SK-N-SH (cell line): ENCODE measurements at regions not wholly inside any gene's neighbourhood (a gene's known extent, or its start where the extent isn't known, plus 50 kb on each side); places are given as distances from the start of the nearest gene placed in this dataset.

Experiments
- CTCF ChIA-PET: fragments of 300-600, 350-600 bp; formaldehyde crosslinking; extraction: SDS; loops from one replicate; lab custom pipeline; 2021; lab: Yijun Ruan, JAX
- POLR2A ChIA-PET: fragments of 350-600 bp; sonication (Branson Sonifier 250); formaldehyde crosslinking; extraction: SDS; loops from one replicate; lab custom pipeline; 2020; ENCODE audit warnings: antibody characterized with exemption, inconsistent platforms; lab: Yijun Ruan, JAX
- DNase-seq: peaks from one replicate; pipeline ENCODE4 v3.0.0; 2012
- H2AFZ ChIP-seq: fragments of 200-600 bp; sonication (generic); 2 replicates; pipeline ENCODE4 v1.8.1; 2016; ENCODE audit warnings: antibody characterized with exemption, mild to moderate bottlenecking, low read depth
- H3F3A ChIP-seq: fragments of 200-600 bp; sonication (generic); replicated peaks from 2 replicates; pipeline ENCODE3; 2016; ENCODE audit warnings: antibody characterized with exemption, mild to moderate bottlenecking; ENCODE audit not compliant: insufficient read depth
- H3K27ac ChIP-seq, 2 experiments: fragments of 200-500 bp in 1 of 2; fragments of 200-600 bp in 1 of 2; sonication (Bioruptor generic) in 1 of 2; sonication (generic), shearing (Covaris generic) in 1 of 2; 2 replicates each; pipeline versions ENCODE4 v1.5.1 to v1.6.1; 2014 to 2016; ENCODE audit warnings: low read depth in 2 of 2, inconsistent platforms in 1 of 2, low read length in 1 of 2, mild to moderate bottlenecking in 1 of 2, mixed read lengths in 1 of 2
- H3K27me3 ChIP-seq: fragments of 200-600 bp; sonication (generic), shearing (Covaris generic); 2 replicates; pipeline ENCODE4 v1.6.1; 2016; ENCODE audit warnings: mixed run types; ENCODE audit not compliant: insufficient read depth
- H3K36me3 ChIP-seq, 2 experiments: fragments of 200-500 bp in 1 of 2; fragments of 200-600 bp in 1 of 2; sonication (Bioruptor generic) in 1 of 2; sonication (generic) in 1 of 2; replicated peaks in 1 of 2; 2 replicates each; pipeline versions ENCODE3 to v1.5.1; 2014 to 2016; ENCODE audit warnings: low read length in 1 of 2, mild to moderate bottlenecking in 1 of 2; ENCODE audit not compliant: insufficient read depth in 2 of 2, control insufficient read depth in 1 of 2
- H3K4me1 ChIP-seq, 2 experiments: fragments of 200-500 bp in 1 of 2; fragments of 200-600 bp in 1 of 2; sonication (Bioruptor generic) in 1 of 2; sonication (generic), shearing (Covaris generic) in 1 of 2; 2 replicates each; pipeline versions ENCODE4 v1.5.1 to v1.6.1; 2014 to 2016; ENCODE audit warnings: low read depth in 1 of 2, low read length in 1 of 2, mixed run types in 1 of 2; ENCODE audit not compliant: insufficient read depth in 2 of 2, control insufficient read depth in 1 of 2
- H3K4me2 ChIP-seq: fragments of 200-600 bp; sonication (generic), shearing (Covaris generic); 2 replicates; pipeline ENCODE4 v1.6.1; 2017; ENCODE audit warnings: mixed run types
- H3K4me3 ChIP-seq, 2 experiments: fragments of 200-500 bp in 1 of 2; fragments of 200-600 bp in 1 of 2; sonication (Bioruptor generic) in 1 of 2; sonication (generic), shearing (Covaris generic) in 1 of 2; 2 replicates each; pipeline versions ENCODE4 v1.5.1 to v1.8.1; 2014 to 2016; ENCODE audit warnings: low read depth in 2 of 2, inconsistent platforms in 1 of 2, low read length in 1 of 2, mild to moderate bottlenecking in 1 of 2, mixed read lengths in 1 of 2, moderate library complexity in 1 of 2
- H3K79me2 ChIP-seq: fragments of 200-600 bp; sonication (generic); 2 replicates; pipeline ENCODE4 v1.8.1; 2017; ENCODE audit warnings: mild to moderate bottlenecking; ENCODE audit not compliant: insufficient read depth
- H3K9ac ChIP-seq: fragments of 200-600 bp; sonication (generic); 2 replicates; pipeline ENCODE4 v1.6.1; 2017; ENCODE audit warnings: mixed run types
- H3K9me2 ChIP-seq: fragments of 200-600 bp; sonication (generic); 2 replicates; pipeline ENCODE4 v1.6.1; 2017; ENCODE audit warnings: mixed run types
- H3K9me3 ChIP-seq: fragments of 200-600 bp; sonication (generic); 2 replicates; pipeline ENCODE4 v1.6.1; 2017; ENCODE audit warnings: mixed run types, mild to moderate bottlenecking, moderate library complexity
- H4K20me1 ChIP-seq: fragments of 200-600 bp; sonication (generic); 2 replicates; pipeline ENCODE4 v1.6.1; 2017; ENCODE audit warnings: mild to moderate bottlenecking, mixed run types; ENCODE audit not compliant: insufficient read depth
- ELF1 ChIP-seq: IDR thresholded peaks from 2 replicates; pipeline ENCODE4 v1.4.0; 2012
- EP300 ChIP-seq, 2 experiments: IDR thresholded peaks; 2 replicates each; pipeline versions ENCODE4 v1.4.0 to v1.6.1; 2012; ENCODE audit warnings: borderline replicate concordance in 1 of 2, low read depth in 1 of 2, low read length in 1 of 2
- EZH2phosphoT487 ChIP-seq: fragments of 200-600 bp; sonication (generic); IDR thresholded peaks from 2 replicates; pipeline ENCODE4 v1.6.1; 2017; ENCODE audit warnings: low read depth, mixed run types, mild to moderate bottlenecking, antibody characterized with exemption, moderate library complexity, borderline replicate concordance
- FOXJ3 ChIP-seq: sonication (generic); formaldehyde crosslinking; IDR thresholded peaks from 2 replicates; pipeline ENCODE4 v1.5.1; 2020; ENCODE audit warnings: mild to moderate bottlenecking, missing genetic modification reagents
- GABPA ChIP-seq: IDR thresholded peaks from 2 replicates; pipeline ENCODE4 v1.4.0; 2012; ENCODE audit warnings: low read depth, mild to moderate bottlenecking
- GATA2 ChIP-seq: sonication (generic); formaldehyde crosslinking; IDR thresholded peaks from 2 replicates; pipeline ENCODE4 v1.5.0; 2020; ENCODE audit warnings: mild to moderate bottlenecking, missing genetic modification reagents
- IRF3 ChIP-seq: fragments of 150-350 bp; IDR thresholded peaks from 2 replicates; pipeline ENCODE4 v1.6.1; 2016; ENCODE audit warnings: mild to moderate bottlenecking, low read depth, low read length
- JUND ChIP-seq: IDR thresholded peaks from 2 replicates; pipeline ENCODE4 v1.4.0; 2012
- MEF2A ChIP-seq: IDR thresholded peaks from 2 replicates; pipeline ENCODE4 v1.4.0; 2012; ENCODE audit warnings: low read depth, borderline replicate concordance
- POLR2AphosphoS5 ChIP-seq: IDR thresholded peaks from 2 replicates; pipeline ENCODE4 v1.6.1; 2012; ENCODE audit warnings: low read depth, low read length
- RCOR1 ChIP-seq: fragments of 150-350 bp; IDR thresholded peaks from 2 replicates; pipeline ENCODE4 v1.6.1; 2017; ENCODE audit warnings: antibody characterized with exemption, low read length
- RFX5 ChIP-seq: IDR thresholded peaks from 2 replicates; pipeline ENCODE4 v1.6.1; 2012; ENCODE audit warnings: mild to moderate bottlenecking, improper control_type of control experiment, low read length
- RXRA ChIP-seq: IDR thresholded peaks from 2 replicates; pipeline ENCODE4 v1.4.0; 2012; ENCODE audit warnings: low read depth, mild to moderate bottlenecking, borderline replicate concordance
- SMC3 ChIP-seq: IDR thresholded peaks from 2 replicates; pipeline ENCODE4 v1.6.1; 2012; ENCODE audit warnings: low read depth, low read length, improper control_type of control experiment
- TAF1 ChIP-seq: IDR thresholded peaks from 2 replicates; pipeline ENCODE4 v1.6.1; 2012; ENCODE audit warnings: low read depth, mild to moderate bottlenecking, low read length, moderate library complexity, borderline replicate concordance
- TCF12 ChIP-seq: IDR thresholded peaks from 2 replicates; pipeline ENCODE4 v1.4.0; 2012
- TEAD4 ChIP-seq: IDR thresholded peaks from 2 replicates; pipeline ENCODE4 v1.4.0; 2012; ENCODE audit warnings: mild to moderate bottlenecking, borderline replicate concordance; ENCODE audit not compliant: insufficient read depth
- WGBS: methylation state at CpG from one replicate; pipeline ENCODE4 v1.1.6; 2017; ENCODE audit warnings: low lambda C conversion rate; 5-methylcytosine and 5-hydroxymethylcytosine counted together
- TF ChIP-seq, protein P1 (sequence below): fragments of 200-600 bp; sonication (generic); IDR thresholded peaks from 2 replicates; pipeline ENCODE4 v1.6.1; 2017; ENCODE audit warnings: antibody characterized with exemption, mild to moderate bottlenecking, moderate library complexity
- TF ChIP-seq, protein P2 (sequence below): fragments of 150-350 bp; IDR thresholded peaks from 2 replicates; pipeline ENCODE4 v1.6.1; 2017; ENCODE audit warnings: antibody characterized with exemption, low read length, low read depth, borderline replicate concordance
- TF ChIP-seq, protein P3 (sequence below): IDR thresholded peaks from 2 replicates; pipeline ENCODE4 v1.4.0; 2012; ENCODE audit warnings: low read depth
- TF ChIP-seq, protein P4 (sequence below): IDR thresholded peaks from 2 replicates; pipeline ENCODE4 v1.6.1; 2012; ENCODE audit warnings: mild to moderate bottlenecking, low read depth, low read length, moderate library complexity

DNA sequence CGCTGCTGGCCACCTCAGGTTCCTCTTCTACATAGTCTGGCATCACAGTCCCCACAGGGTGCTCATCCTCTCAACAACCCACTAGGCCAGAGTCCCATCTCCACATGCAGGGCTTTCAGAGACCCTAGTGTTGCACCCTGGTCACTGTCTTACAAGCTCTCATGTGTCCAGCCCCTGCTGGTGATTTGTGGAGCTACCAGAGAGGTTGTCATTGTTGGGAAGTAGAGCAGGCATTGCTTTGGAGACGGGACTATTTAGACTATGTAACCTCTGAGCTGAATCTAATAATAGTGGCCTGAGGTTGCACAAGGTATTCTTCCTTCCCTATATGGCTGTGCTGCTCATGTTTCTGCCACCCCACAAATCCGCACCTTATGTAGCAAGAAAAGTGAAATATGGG lies 135.3 kb upstream of the VWC2 start:
- TF ChIP-seq, protein P1, sequence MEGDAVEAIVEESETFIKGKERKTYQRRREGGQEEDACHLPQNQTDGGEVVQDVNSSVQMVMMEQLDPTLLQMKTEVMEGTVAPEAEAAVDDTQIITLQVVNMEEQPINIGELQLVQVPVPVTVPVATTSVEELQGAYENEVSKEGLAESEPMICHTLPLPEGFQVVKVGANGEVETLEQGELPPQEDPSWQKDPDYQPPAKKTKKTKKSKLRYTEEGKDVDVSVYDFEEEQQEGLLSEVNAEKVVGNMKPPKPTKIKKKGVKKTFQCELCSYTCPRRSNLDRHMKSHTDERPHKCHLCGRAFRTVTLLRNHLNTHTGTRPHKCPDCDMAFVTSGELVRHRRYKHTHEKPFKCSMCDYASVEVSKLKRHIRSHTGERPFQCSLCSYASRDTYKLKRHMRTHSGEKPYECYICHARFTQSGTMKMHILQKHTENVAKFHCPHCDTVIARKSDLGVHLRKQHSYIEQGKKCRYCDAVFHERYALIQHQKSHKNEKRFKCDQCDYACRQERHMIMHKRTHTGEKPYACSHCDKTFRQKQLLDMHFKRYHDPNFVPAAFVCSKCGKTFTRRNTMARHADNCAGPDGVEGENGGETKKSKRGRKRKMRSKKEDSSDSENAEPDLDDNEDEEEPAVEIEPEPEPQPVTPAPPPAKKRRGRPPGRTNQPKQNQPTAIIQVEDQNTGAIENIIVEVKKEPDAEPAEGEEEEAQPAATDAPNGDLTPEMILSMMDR, result 0 out of 2 replicates have a peak, but pooled peaks have one; percentile 11
- TF ChIP-seq RCOR1, result no peak
- TF ChIP-seq, all 33 proteins: peak for 1
- Histone ChIP-seq H3K9me2 (no peaks in the 10 kb centered on the region), H3F3A (no peaks in the 10 kb centered on the region), H3K27me3 (no peaks in the 10 kb centered on the region), H2AFZ (no peak overlapping the region), H3K79me2 (no peaks in the 10 kb centered on the region), H3K27ac (no peak overlapping the region), H4K20me1 (no peaks in the 10 kb centered on the region), H3K9me3 (no peaks in the 10 kb centered on the region), H3K4me1 (no peaks in the 10 kb centered on the region; a peak in 1 of 4 replicates), H3K4me3 (no peak overlapping the region), H3K9ac (no peak overlapping the region), H3K36me3 (no peaks in the 10 kb centered on the region), H3K4me2 (no peak overlapping the region)
- 0% methylated on average over 3 of the region's 3 CpGs for WGBS
- ChIA-PET CTCF (interaction anchor here (0.9 kb wide), 1 partner anchor 19 kb away, joined by 3 read pairs; no protein-coding TSS in a partner anchor), POLR2A (no interaction called here)
- DNase-seq, result no peak

GRCh38 chr7:49639068-49639593 lies 134.3 kb upstream of the VWC2 start:
- Histone ChIP-seq H3K27ac (no peak overlapping the region), H3K9ac (no peak overlapping the region), H3K36me3 (no peaks in the 10 kb centered on the region), H2AFZ (no peak overlapping the region), H4K20me1 (no peaks in the 10 kb centered on the region), H3K4me1 (no peaks in the 10 kb centered on the region; a peak in 1 of 4 replicates), H3K4me2 (no peak overlapping the region), H3K79me2 (no peaks in the 10 kb centered on the region), H3K27me3 (no peaks in the 10 kb centered on the region), H3K4me3 (no peak overlapping the region), H3K9me2 (no peaks in the 10 kb centered on the region), H3K9me3 (no peaks in the 10 kb centered on the region), H3F3A (no peaks in the 10 kb centered on the region)
- ChIA-PET POLR2A (no interaction called here), CTCF (interaction anchor here (0.9 kb wide), 1 partner anchor 18 kb away, joined by 3 read pairs; no protein-coding TSS in a partner anchor)
- WGBS, result 0% methylated on average over 1 of the region's 1 CpG
- no peak for DNase-seq
- TF ChIP-seq TCF12, result no peak
- TF ChIP-seq RCOR1, result no peak
- TF ChIP-seq FOXJ3, result no peak
- TF ChIP-seq JUND, result no peak
- TF ChIP-seq TAF1, result no peak
- no peak for TF ChIP-seq POLR2AphosphoS5
- no peak for TF ChIP-seq ELF1
- TF ChIP-seq, protein P2, sequence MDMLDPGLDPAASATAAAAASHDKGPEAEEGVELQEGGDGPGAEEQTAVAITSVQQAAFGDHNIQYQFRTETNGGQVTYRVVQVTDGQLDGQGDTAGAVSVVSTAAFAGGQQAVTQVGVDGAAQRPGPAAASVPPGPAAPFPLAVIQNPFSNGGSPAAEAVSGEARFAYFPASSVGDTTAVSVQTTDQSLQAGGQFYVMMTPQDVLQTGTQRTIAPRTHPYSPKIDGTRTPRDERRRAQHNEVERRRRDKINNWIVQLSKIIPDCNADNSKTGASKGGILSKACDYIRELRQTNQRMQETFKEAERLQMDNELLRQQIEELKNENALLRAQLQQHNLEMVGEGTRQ, result no peak
- TF ChIP-seq GATA2 (CRISPR knock-in tag), result no peak
- no peak for TF ChIP-seq SMC3
- TF ChIP-seq RXRA, result no peak
- TF ChIP-seq, protein P3, sequence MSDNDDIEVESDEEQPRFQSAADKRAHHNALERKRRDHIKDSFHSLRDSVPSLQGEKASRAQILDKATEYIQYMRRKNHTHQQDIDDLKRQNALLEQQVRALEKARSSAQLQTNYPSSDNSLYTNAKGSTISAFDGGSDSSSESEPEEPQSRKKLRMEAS, result no peak
- no peak for TF ChIP-seq EZH2phosphoT487
- TF ChIP-seq, protein P4, sequence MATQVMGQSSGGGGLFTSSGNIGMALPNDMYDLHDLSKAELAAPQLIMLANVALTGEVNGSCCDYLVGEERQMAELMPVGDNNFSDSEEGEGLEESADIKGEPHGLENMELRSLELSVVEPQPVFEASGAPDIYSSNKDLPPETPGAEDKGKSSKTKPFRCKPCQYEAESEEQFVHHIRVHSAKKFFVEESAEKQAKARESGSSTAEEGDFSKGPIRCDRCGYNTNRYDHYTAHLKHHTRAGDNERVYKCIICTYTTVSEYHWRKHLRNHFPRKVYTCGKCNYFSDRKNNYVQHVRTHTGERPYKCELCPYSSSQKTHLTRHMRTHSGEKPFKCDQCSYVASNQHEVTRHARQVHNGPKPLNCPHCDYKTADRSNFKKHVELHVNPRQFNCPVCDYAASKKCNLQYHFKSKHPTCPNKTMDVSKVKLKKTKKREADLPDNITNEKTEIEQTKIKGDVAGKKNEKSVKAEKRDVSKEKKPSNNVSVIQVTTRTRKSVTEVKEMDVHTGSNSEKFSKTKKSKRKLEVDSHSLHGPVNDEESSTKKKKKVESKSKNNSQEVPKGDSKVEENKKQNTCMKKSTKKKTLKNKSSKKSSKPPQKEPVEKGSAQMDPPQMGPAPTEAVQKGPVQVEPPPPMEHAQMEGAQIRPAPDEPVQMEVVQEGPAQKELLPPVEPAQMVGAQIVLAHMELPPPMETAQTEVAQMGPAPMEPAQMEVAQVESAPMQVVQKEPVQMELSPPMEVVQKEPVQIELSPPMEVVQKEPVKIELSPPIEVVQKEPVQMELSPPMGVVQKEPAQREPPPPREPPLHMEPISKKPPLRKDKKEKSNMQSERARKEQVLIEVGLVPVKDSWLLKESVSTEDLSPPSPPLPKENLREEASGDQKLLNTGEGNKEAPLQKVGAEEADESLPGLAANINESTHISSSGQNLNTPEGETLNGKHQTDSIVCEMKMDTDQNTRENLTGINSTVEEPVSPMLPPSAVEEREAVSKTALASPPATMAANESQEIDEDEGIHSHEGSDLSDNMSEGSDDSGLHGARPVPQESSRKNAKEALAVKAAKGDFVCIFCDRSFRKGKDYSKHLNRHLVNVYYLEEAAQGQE, result no peak
- TF ChIP-seq IRF3, result no peak
- no peak for TF ChIP-seq EP300 (IDR thresholded peaks at IDR 0.05; ENCODE audit: borderline replicate concordance in 1 of 2, low read depth in 1 of 2, low read length in 1 of 2)
- TF ChIP-seq TEAD4, result no peak
- no peak for TF ChIP-seq RFX5
- no peak for TF ChIP-seq GABPA
- TF ChIP-seq MEF2A, result no peak
